GM18870 (cell line): ENCODE measurements at regions not wholly inside any gene's neighbourhood (a gene's known extent, or its start where the extent isn't known, plus 50 kb on each side); places are given as distances from the start of the nearest gene placed in this dataset.

Experiments
- ATAC-seq: cut with Tn5 transposase; IDR thresholded peaks from one replicate; pipeline ENCODE4 v1.9.1; 2021; ENCODE audit warnings: moderate library complexity; ENCODE audit not compliant: unreplicated experiment

GRCh38 chr5:14019768-14020290 lies 75.3 kb upstream of the DNAH5 start:
- no peak for ATAC-seq

- no peak for ATAC-seq
Measured at GRCh38 chr5:14017904-14018303, 73.4 kb upstream of the DNAH5 start.

DNA sequence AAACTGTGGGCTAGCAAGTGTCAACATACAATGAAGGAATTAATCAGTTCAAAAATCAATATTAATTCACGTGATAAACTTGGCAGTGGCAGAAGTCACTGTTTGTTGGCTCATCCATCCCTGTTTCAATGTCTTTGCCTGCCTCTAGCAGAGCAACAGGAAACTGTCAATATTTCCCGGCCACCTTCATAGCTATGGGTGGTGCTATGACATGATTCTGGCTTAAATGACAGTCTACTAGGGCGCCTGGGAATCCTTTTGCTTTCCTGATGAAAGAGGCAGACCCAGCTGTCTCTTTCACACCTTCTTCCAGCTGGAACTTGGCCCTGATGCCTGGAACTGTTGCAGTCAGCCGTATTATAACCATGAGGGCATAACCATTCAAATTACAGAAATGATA lies 72.1 kb upstream of the DNAH5 start:
- ATAC-seq: no peak

GRCh38 chr5:14011089-14012020 lies 66.9 kb upstream of the DNAH5 start:
- peak; percentile 91 for ATAC-seq

- no peak for ATAC-seq
Measured at GRCh38 chr5:14009575-14009974, 65.1 kb upstream of the DNAH5 start.

DNA sequence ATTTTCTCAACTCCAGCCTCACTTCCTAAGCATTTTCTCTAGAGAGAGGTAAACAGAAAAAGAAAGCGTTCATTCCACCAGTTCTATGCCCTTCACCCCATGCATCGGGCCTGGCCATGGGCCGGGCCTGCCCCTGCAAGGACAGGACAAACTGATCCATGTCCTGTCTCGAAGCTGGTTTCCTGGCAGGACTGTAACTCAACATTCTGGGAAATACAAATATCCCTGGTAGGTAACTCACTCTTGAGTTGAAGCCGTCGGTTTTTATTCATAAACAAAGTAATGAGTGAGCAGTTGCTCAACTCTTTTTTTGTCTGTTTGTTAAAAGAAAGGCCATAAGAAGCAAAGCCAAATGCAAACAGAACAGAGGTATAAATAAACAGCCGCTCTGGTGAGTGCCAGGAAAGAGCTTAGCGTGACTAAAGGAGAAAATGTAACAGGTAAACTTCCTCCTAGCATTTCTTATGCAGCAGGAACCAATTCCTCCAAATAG lies 64.4 kb upstream of the DNAH5 start:
- no peak for ATAC-seq

- no peak for ATAC-seq
Measured at GRCh38 chr5:14006823-14007520, 62.5 kb upstream of the DNAH5 start.

GRCh38 chr5:14004598-14005394 lies 60.3 kb upstream of the DNAH5 start:
- no peak for ATAC-seq

DNA sequence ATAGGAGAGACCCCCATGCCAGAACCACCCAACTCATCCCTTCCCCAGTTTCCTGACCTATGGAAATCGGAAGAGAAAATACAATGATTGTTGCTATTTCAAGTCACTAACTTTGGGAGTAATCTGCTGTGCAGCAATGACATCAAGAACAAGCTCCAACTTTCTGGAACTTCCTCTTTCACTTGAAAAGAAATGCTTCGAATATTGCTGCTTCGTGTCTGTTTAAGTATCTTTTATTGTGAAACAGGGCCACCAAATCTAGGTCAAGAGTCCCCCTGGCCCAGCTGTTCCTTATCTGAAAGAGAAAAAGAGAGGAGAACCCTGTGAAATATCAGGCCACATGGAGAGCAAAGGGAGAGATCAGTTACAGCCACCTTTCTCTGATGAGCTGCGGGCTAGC lies 59.4 kb upstream of the DNAH5 start:
- ATAC-seq: no peak

GRCh38 chr5:14003513-14003912 lies 59.0 kb upstream of the DNAH5 start:
- no peak for ATAC-seq

GRCh38 chr5:13998254-13998653 lies 53.8 kb upstream of the DNAH5 start:
- ATAC-seq: no peak

DNA sequence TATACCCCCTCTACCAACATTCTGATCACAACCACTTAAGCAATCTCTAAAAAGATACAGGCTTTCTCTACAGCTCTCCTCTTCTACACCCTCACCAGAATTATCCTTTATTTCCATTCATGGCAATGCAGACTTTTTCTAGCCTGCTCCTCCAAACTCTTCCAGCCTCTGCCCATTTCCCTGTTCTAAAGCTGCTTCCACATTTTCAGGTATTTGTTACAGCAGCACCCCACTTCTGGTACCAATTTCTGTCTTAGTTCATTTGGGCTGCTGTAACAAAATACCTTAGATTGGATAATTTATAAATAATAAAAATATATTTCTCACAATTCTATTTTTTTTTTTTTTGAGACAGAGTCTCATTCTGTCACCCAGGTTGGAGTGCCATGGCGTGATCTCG lies 53.0 kb upstream of the DNAH5 start:
- ATAC-seq: no peak

GRCh38 chr5:13994621-13995253 lies 50.2 kb upstream of the DNAH5 start:
- no peak for ATAC-seq
